Colonic mucosa (tissue), 4 donors: ENCODE measurements at regions not wholly inside any gene's neighbourhood (a gene's known extent, or its start where the extent isn't known, plus 50 kb on each side); places are given as distances from the start of the nearest gene placed in this dataset.

ENCODE experiments used
- DNase-seq: peaks from one replicate; pipeline ENCODE4 v3.0.0-alpha.2; 2020
- H3K27ac ChIP-seq: fragments of 200-600 bp; one replicate; pipeline ENCODE4 v1.8.0; 2021
- H3K27me3 ChIP-seq: fragments of 200-600 bp; one replicate; pipeline ENCODE4 v1.8.0; 2021
- H3K36me3 ChIP-seq: fragments of 200-600 bp; one replicate; pipeline ENCODE4 v1.8.0; 2021
- H3K4me1 ChIP-seq: fragments of 200-600 bp; one replicate; pipeline ENCODE4 v1.8.0; 2021; ENCODE audit warnings: mild to moderate bottlenecking
- H3K4me3 ChIP-seq: fragments of 200-600 bp; one replicate; pipeline ENCODE4 v1.8.0; 2021
- H3K9ac ChIP-seq, 2 donors: one replicate each; pipeline ENCODE4 v1.7.0; 2013; ENCODE audit warnings: control low read depth in 2 of 2, low read depth in 2 of 2, low read length in 2 of 2
- H3K9me3 ChIP-seq: fragments of 200-600 bp; one replicate; pipeline ENCODE4 v1.8.0; 2021
- intact Hi-C: fragments of 100-400 bp; cut with DNase I; formaldehyde crosslinking; loops from one replicate; pipeline ENCODE4 v1.14.1; 2022
- TF ChIP-seq, protein P1 (sequence below): fragments of 200-600 bp; IDR thresholded peaks from one replicate; pipeline ENCODE4 v1.8.0; 2022; ENCODE audit warnings: antibody characterized with exemption, mild to moderate bottlenecking
- donor health status: healthy.
- donor health status: DM: no; HTN: no; CAD: no.
- donor health status: DM: no; HTN: no; CAD: no.

- H3K4me1 ChIP-seq, result no peaks in the 10 kb centered on the region
- DNase-seq, result no peak
- no peak overlapping the region for H3K4me3 ChIP-seq
- H3K9me3 ChIP-seq, result no peaks in the 10 kb centered on the region
- TF ChIP-seq, protein P1, sequence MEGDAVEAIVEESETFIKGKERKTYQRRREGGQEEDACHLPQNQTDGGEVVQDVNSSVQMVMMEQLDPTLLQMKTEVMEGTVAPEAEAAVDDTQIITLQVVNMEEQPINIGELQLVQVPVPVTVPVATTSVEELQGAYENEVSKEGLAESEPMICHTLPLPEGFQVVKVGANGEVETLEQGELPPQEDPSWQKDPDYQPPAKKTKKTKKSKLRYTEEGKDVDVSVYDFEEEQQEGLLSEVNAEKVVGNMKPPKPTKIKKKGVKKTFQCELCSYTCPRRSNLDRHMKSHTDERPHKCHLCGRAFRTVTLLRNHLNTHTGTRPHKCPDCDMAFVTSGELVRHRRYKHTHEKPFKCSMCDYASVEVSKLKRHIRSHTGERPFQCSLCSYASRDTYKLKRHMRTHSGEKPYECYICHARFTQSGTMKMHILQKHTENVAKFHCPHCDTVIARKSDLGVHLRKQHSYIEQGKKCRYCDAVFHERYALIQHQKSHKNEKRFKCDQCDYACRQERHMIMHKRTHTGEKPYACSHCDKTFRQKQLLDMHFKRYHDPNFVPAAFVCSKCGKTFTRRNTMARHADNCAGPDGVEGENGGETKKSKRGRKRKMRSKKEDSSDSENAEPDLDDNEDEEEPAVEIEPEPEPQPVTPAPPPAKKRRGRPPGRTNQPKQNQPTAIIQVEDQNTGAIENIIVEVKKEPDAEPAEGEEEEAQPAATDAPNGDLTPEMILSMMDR, result no peak
- no peaks in the 10 kb centered on the region for H3K27me3 ChIP-seq
- H3K27ac ChIP-seq, result no peak overlapping the region
- intact Hi-C loops, result no loop called here
- H3K9ac ChIP-seq, result no peak overlapping the region
- no peaks in the 10 kb centered on the region for H3K36me3 ChIP-seq
Measured at GRCh38 chr5:102700916-102701315, 54.2 kb upstream of the PAM start.

- DNase-seq, result no peak
- H3K27ac ChIP-seq, result no peak overlapping the region
- no peak overlapping the region for H3K4me3 ChIP-seq
- no peak overlapping the region for H3K9ac ChIP-seq
- no peaks in the 10 kb centered on the region for H3K4me1 ChIP-seq
- H3K9me3 ChIP-seq, result no peaks in the 10 kb centered on the region
- TF ChIP-seq, protein P1, result no peak
- H3K36me3 ChIP-seq, result no peaks in the 10 kb centered on the region
- intact Hi-C loops, result no loop called here
- H3K27me3 ChIP-seq, result no peaks in the 10 kb centered on the region
Measured at GRCh38 chr5:102701748-102702147, 53.4 kb upstream of the PAM start.
